ENCODE measurements at regions not wholly inside any gene's neighbourhood (a gene's known extent, or its start where the extent isn't known, plus 50 kb on each side); places are given as distances from the start of the nearest gene placed in this dataset.

- TF ChIP-seq CTCF (conservative IDR thresholded peaks at IDR 0.05) = no peak
- no peak overlapping the region for H3K4me3 Mint-ChIP-seq
- no peaks in the 10 kb centered on the region for H3K27me3 Mint-ChIP-seq
- H3K9me3 Mint-ChIP-seq = no peaks in the 10 kb centered on the region
- no peak for DNase-seq (ENCODE audit: extremely low spot score, unreplicated experiment)
- no peaks in the 10 kb centered on the region for H3K36me3 Mint-ChIP-seq
- H3K27ac Mint-ChIP-seq = no peak overlapping the region
- no peaks in the 10 kb centered on the region for H3K4me1 Mint-ChIP-seq (ENCODE audit: unreplicated experiment)
Measured at GRCh38 chr5:97494465-97494864, 311.4 kb upstream of the RIOK2 start.

- no peak for DNase-seq (ENCODE audit: extremely low spot score, unreplicated experiment)
- Mint-ChIP-seq H3K9me3 (no peaks in the 10 kb centered on the region), H3K27ac (no peak overlapping the region), H3K4me3 (no peak overlapping the region), H3K36me3 (no peaks in the 10 kb centered on the region), H3K4me1 (ENCODE audit: unreplicated experiment) (no peaks in the 10 kb centered on the region), H3K27me3 (no peaks in the 10 kb centered on the region)
- TF ChIP-seq CTCF (conservative IDR thresholded peaks at IDR 0.05) = no peak
Measured at GRCh38 chr5:97495301-97495700, 312.3 kb upstream of the RIOK2 start.

- Mint-ChIP-seq H3K9me3 (no peaks in the 10 kb centered on the region), H3K4me1 (ENCODE audit: unreplicated experiment) (no peaks in the 10 kb centered on the region), H3K27me3 (no peaks in the 10 kb centered on the region), H3K4me3 (no peak overlapping the region), H3K27ac (no peak overlapping the region), H3K36me3 (no peaks in the 10 kb centered on the region)
- DNase-seq (ENCODE audit: extremely low spot score, unreplicated experiment) = no peak
- no peak for TF ChIP-seq CTCF (conservative IDR thresholded peaks at IDR 0.05)
Measured at GRCh38 chr5:97496037-97496436, 313.0 kb upstream of the RIOK2 start.

- H3K27ac Mint-ChIP-seq = no peak overlapping the region
- TF ChIP-seq CTCF (conservative IDR thresholded peaks at IDR 0.05) = no peak
- H3K4me3 Mint-ChIP-seq = no peak overlapping the region
- no peaks in the 10 kb centered on the region for H3K27me3 Mint-ChIP-seq
- no peaks in the 10 kb centered on the region for H3K4me1 Mint-ChIP-seq (ENCODE audit: unreplicated experiment)
- no peaks in the 10 kb centered on the region for H3K9me3 Mint-ChIP-seq
- DNase-seq (ENCODE audit: extremely low spot score, unreplicated experiment) = no peak
- H3K36me3 Mint-ChIP-seq = no peaks in the 10 kb centered on the region
Measured at GRCh38 chr5:97498657-97499056, 315.6 kb upstream of the RIOK2 start.

- no peak for DNase-seq (ENCODE audit: extremely low spot score, unreplicated experiment)
- Mint-ChIP-seq H3K27ac (no peak overlapping the region), H3K27me3 (no peaks in the 10 kb centered on the region), H3K4me1 (ENCODE audit: unreplicated experiment) (no peaks in the 10 kb centered on the region), H3K36me3 (no peaks in the 10 kb centered on the region), H3K9me3 (no peaks in the 10 kb centered on the region), H3K4me3 (no peak overlapping the region)
- no peak for TF ChIP-seq CTCF (conservative IDR thresholded peaks at IDR 0.05)
Measured at GRCh38 chr5:97499605-97500004, 316.6 kb upstream of the RIOK2 start.

GRCh38 chr5:97501286-97501964, 318.4 kb upstream of the RIOK2 start:
- no peak for DNase-seq (ENCODE audit: extremely low spot score, unreplicated experiment)
- H3K4me1 Mint-ChIP-seq (ENCODE audit: unreplicated experiment) = no peaks in the 10 kb centered on the region

More at GRCh38 chr5:97501286-97501964, 318.4 kb upstream of the RIOK2 start:
- TF ChIP-seq CTCF (conservative IDR thresholded peaks at IDR 0.05) = no peak
- no peaks in the 10 kb centered on the region for H3K36me3 Mint-ChIP-seq
- H3K27me3 Mint-ChIP-seq = no peaks in the 10 kb centered on the region
- no peak overlapping the region for H3K27ac Mint-ChIP-seq
- no peaks in the 10 kb centered on the region for H3K9me3 Mint-ChIP-seq
- no peak overlapping the region for H3K4me3 Mint-ChIP-seq
